ENCODE measurements at regions not wholly inside any gene's neighbourhood (a gene's known extent, or its start where the extent isn't known, plus 50 kb on each side); places are given as distances from the start of the nearest gene placed in this dataset.

DNA sequence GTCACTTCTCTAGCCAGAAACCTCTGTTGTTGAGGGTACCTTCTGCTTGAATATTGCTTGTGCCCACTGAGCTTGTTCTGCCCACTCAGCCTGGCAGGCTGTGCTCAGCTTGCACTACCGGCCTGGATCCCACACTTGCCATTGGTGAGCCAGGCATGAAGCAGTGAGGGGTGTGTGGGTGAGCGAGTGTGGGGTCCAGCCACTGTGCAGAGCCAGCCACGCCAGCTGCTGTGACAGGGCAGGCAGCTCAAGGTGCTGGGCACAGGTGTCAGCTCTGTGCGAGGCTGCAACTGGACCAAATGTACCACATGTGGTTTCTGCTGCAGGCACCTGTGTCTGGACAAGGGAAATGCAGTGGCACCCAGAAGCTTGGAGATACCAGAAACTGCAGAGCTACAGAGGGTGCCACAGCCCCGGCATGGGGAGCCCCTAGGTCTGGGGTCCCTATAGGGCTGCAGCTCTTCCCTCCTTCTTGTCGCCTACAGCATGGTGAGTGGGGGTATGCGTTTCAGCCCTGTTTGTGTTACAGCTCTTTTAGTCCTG lies 305.1 kb upstream of the RIOK2 start:
- TF ChIP-seq, protein P1, sequence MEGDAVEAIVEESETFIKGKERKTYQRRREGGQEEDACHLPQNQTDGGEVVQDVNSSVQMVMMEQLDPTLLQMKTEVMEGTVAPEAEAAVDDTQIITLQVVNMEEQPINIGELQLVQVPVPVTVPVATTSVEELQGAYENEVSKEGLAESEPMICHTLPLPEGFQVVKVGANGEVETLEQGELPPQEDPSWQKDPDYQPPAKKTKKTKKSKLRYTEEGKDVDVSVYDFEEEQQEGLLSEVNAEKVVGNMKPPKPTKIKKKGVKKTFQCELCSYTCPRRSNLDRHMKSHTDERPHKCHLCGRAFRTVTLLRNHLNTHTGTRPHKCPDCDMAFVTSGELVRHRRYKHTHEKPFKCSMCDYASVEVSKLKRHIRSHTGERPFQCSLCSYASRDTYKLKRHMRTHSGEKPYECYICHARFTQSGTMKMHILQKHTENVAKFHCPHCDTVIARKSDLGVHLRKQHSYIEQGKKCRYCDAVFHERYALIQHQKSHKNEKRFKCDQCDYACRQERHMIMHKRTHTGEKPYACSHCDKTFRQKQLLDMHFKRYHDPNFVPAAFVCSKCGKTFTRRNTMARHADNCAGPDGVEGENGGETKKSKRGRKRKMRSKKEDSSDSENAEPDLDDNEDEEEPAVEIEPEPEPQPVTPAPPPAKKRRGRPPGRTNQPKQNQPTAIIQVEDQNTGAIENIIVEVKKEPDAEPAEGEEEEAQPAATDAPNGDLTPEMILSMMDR (IDR thresholded peaks at IDR 0.05): no peak
- no peak for TF ChIP-seq POLR2A (IDR thresholded peaks at IDR 0.05)
- no peak for TF ChIP-seq POLR2AphosphoS5 (IDR thresholded peaks at IDR 0.05)
